Ovary (tissue), 3 donors: ENCODE measurements at regions not wholly inside any gene's neighbourhood (a gene's known extent, or its start where the extent isn't known, plus 50 kb on each side); places are given as distances from the start of the nearest gene placed in this dataset.

Experiments used
- CTCF ChIP-seq, 3 donors: fragments of 450-650 bp in 2 of 3; fragments of 200-600 bp in 1 of 3; IDR thresholded peaks; one replicate each; pipeline versions ENCODE4 v1.5.1 to v1.8.0; 2016 to 2022; ENCODE audit warnings: antibody characterized with exemption in 3 of 3, mild to moderate bottlenecking in 1 of 3
- POLR2A ChIP-seq: fragments of 450-650 bp; IDR thresholded peaks from one replicate; pipeline ENCODE4 v1.6.1; 2017; ENCODE audit warnings: antibody characterized with exemption, mild to moderate bottlenecking, moderate library complexity
- donor health status: DM: no; HTN: no; CAD: no.

- TF ChIP-seq CTCF (IDR thresholded peaks at IDR 0.05), result no peak
- no peak for TF ChIP-seq POLR2A
Observed at GRCh38 chr13:106986033-106986484, 418.1 kb upstream of the ARGLU1 start.
